NOMO-1 treated with DMSO at 0.1 percent for 48 hours (cell line): ENCODE measurements at regions not wholly inside any gene's neighbourhood (a gene's known extent, or its start where the extent isn't known, plus 50 kb on each side); places are given as distances from the start of the nearest gene placed in this dataset.
A peak's percentile ranks its signal among the peaks of the same experiment; 100 is the strongest.

Source experiments
- DNase-seq: peaks from one replicate; lab custom pipeline; 2025; ENCODE audit not compliant: unreplicated experiment; lab: John Stamatoyannopoulos, UW

- DNase-seq: no peak
Measured at GRCh38 chr13:106178816-106179215, 356.6 kb downstream of the EFNB2 start.

GRCh38 chr13:106177146-106177545, 358.3 kb downstream of the EFNB2 start:
- no peak for DNase-seq

GRCh38 chr13:106176117-106176516, 359.3 kb downstream of the EFNB2 start:
- peak; percentile 41 for DNase-seq

GRCh38 chr13:106173891-106174610, 361.4 kb downstream of the EFNB2 start:
- DNase-seq: no peak

- no peak for DNase-seq
Measured at GRCh38 chr13:106173346-106173745, 362.1 kb downstream of the EFNB2 start.

- no peak for DNase-seq
Measured at GRCh38 chr13:106172176-106172905, 363.1 kb downstream of the EFNB2 start.

GRCh38 chr13:106163426-106163825, 372.0 kb downstream of the EFNB2 start:
- no peak for DNase-seq

- no peak for DNase-seq
Measured at GRCh38 chr13:106161146-106161545, 374.3 kb downstream of the EFNB2 start.

- DNase-seq: no peak
Measured at GRCh38 chr13:106159295-106160195, 375.9 kb downstream of the EFNB2 start.

- DNase-seq: no peak
Measured at GRCh38 chr13:106156468-106156867, 379.0 kb downstream of the EFNB2 start.

- DNase-seq: no peak
Measured at GRCh38 chr13:106155411-106155810, 380.1 kb downstream of the EFNB2 start.

- DNase-seq: no peak
Measured at GRCh38 chr13:106153876-106154275, 381.6 kb downstream of the EFNB2 start.

- no peak for DNase-seq
Measured at GRCh38 chr13:106153041-106153440, 382.4 kb downstream of the EFNB2 start.

- DNase-seq: no peak
Measured at GRCh38 chr13:106152047-106152446, 383.4 kb downstream of the EFNB2 start.

- DNase-seq: no peak
Measured at GRCh38 chr13:106151056-106151699, 384.3 kb downstream of the EFNB2 start.

- peak; percentile 31 for DNase-seq
Measured at GRCh38 chr13:106145997-106146864, 389.2 kb downstream of the EFNB2 start.

GRCh38 chr13:106145070-106145469, 390.4 kb downstream of the EFNB2 start:
- no peak for DNase-seq

GRCh38 chr13:106143930-106144709, 391.3 kb downstream of the EFNB2 start:
- DNase-seq: peak; percentile 59

- no peak for DNase-seq
Measured at GRCh38 chr13:106143392-106143791, 392.1 kb downstream of the EFNB2 start.
